ENCODE measurements at regions not wholly inside any gene's neighbourhood (a gene's known extent, or its start where the extent isn't known, plus 50 kb on each side); places are given as distances from the start of the nearest gene placed in this dataset.

GRCh38 chr1:55947446-55947845, 631.9 kb downstream of the PLPP3 start:
- DNase-seq = no peak

GRCh38 chr1:55943721-55944435, 635.5 kb downstream of the PLPP3 start:
- DNase-seq = no peak

GRCh38 chr1:55943012-55943411, 636.4 kb downstream of the PLPP3 start:
- DNase-seq = no peak

GRCh38 chr1:55939866-55940265, 639.5 kb downstream of the PLPP3 start:
- DNase-seq = no peak

- no peak for DNase-seq
Measured at GRCh38 chr1:55938861-55939260, 640.5 kb downstream of the PLPP3 start.

GRCh38 chr1:55938376-55938850, 641.0 kb downstream of the PLPP3 start:
- DNase-seq = no peak

GRCh38 chr1:55937840-55938375, 641.5 kb downstream of the PLPP3 start:
- DNase-seq = no peak

- DNase-seq = no peak
Measured at GRCh38 chr1:55935236-55935635, 644.1 kb downstream of the PLPP3 start.

- DNase-seq = no peak
Measured at GRCh38 chr1:55932402-55932801, 647.0 kb downstream of the PLPP3 start.

GRCh38 chr1:55931081-55931940, 648.1 kb downstream of the PLPP3 start:
- no peak for DNase-seq

- DNase-seq = no peak
Measured at GRCh38 chr1:55929652-55930051, 649.7 kb downstream of the PLPP3 start.

- DNase-seq = no peak
Measured at GRCh38 chr1:55928576-55928975, 650.8 kb downstream of the PLPP3 start.

GRCh38 chr1:55927702-55928290, 651.6 kb downstream of the PLPP3 start:
- DNase-seq = no peak

GRCh38 chr1:55926906-55927471, 652.4 kb downstream of the PLPP3 start:
- DNase-seq = no peak

- DNase-seq = no peak
Measured at GRCh38 chr1:55916907-55917306, 662.5 kb downstream of the PLPP3 start.

- no peak for DNase-seq
Measured at GRCh38 chr1:55916481-55916880, 662.9 kb downstream of the PLPP3 start.

- DNase-seq = no peak
Measured at GRCh38 chr1:55913565-55913964, 665.8 kb downstream of the PLPP3 start.

- no peak for DNase-seq
Measured at GRCh38 chr1:55912438-55912837, 666.9 kb downstream of the PLPP3 start.

- no peak for DNase-seq
Measured at GRCh38 chr1:55904541-55904940, 674.8 kb downstream of the PLPP3 start.

- no peak for DNase-seq
Measured at GRCh38 chr1:55898181-55898580, 681.2 kb downstream of the PLPP3 start.

- DNase-seq = no peak
Measured at GRCh38 chr1:55896210-55896609, 681.0 kb upstream of the USP24 start.

GRCh38 chr1:55894521-55894920, 679.4 kb upstream of the USP24 start:
- no peak for DNase-seq

- no peak for DNase-seq
Measured at GRCh38 chr1:55893155-55893554, 678.0 kb upstream of the USP24 start.
